ENCODE measurements at regions not wholly inside any gene's neighbourhood (a gene's known extent, or its start where the extent isn't known, plus 50 kb on each side); places are given as distances from the start of the nearest gene placed in this dataset.

GRCh38 chrX:42460706-42461105, 317.3 kb downstream of the PPP1R2C start:
- no peaks in the 10 kb centered on the region for H3K9me3 ChIP-seq (ENCODE audit: insufficient read depth, low read depth, low read length)

GRCh38 chrX:42459735-42460134, 318.2 kb downstream of the PPP1R2C start:
- Histone ChIP-seq H4K20me1 (ENCODE audit: insufficient read depth, low read length, poor library complexity, severe bottlenecking) (no peaks in the 10 kb centered on the region), H3K9me3 (ENCODE audit: insufficient read depth, low read depth, low read length) (no peaks in the 10 kb centered on the region), H3K4me3 (ENCODE audit: low read length, poor library complexity, severe bottlenecking) (no peak overlapping the region), H3K79me2 (ENCODE audit: insufficient read depth, low read length) (no peaks in the 10 kb centered on the region), H3K4me2 (ENCODE audit: low read depth, low read length, poor library complexity, severe bottlenecking) (no peak overlapping the region), H3F3A (ENCODE audit: low read depth) (no peaks in the 10 kb centered on the region), H3K9me2 (replicated peaks; ENCODE audit: low read depth, low read length) (no peaks in the 10 kb centered on the region), H3K9ac (ENCODE audit: low read depth, low read length, poor library complexity, severe bottlenecking) (no peak overlapping the region), H3K4me1 (ENCODE audit: insufficient read depth, low read length, poor library complexity, severe bottlenecking) (no peaks in the 10 kb centered on the region), H3K36me3 (ENCODE audit: insufficient read depth, low read length) (no peaks in the 10 kb centered on the region), H3K27me3 (ENCODE audit: insufficient read depth, low read length, poor library complexity, severe bottlenecking) (no peaks in the 10 kb centered on the region), H2AFZ (ENCODE audit: low read length) (no peak overlapping the region)
- TF ChIP-seq CTCF (conservative IDR thresholded peaks at IDR 0.05; ENCODE audit: low read length) (no peak), EZH2phosphoT487 (IDR thresholded peaks at IDR 0.05; ENCODE audit: borderline replicate concordance) (no peak)

More at GRCh38 chrX:42460706-42461105, 317.3 kb downstream of the PPP1R2C start:
- Histone ChIP-seq H3K9me2 (replicated peaks; ENCODE audit: low read depth, low read length) (no peaks in the 10 kb centered on the region), H3K4me2 (ENCODE audit: low read depth, low read length, poor library complexity, severe bottlenecking) (no peak overlapping the region), H3K36me3 (ENCODE audit: insufficient read depth, low read length) (no peaks in the 10 kb centered on the region), H4K20me1 (ENCODE audit: insufficient read depth, low read length, poor library complexity, severe bottlenecking) (no peaks in the 10 kb centered on the region), H3K79me2 (ENCODE audit: insufficient read depth, low read length) (no peaks in the 10 kb centered on the region), H3K4me1 (ENCODE audit: insufficient read depth, low read length, poor library complexity, severe bottlenecking) (no peaks in the 10 kb centered on the region), H2AFZ (ENCODE audit: low read length) (no peak overlapping the region), H3K4me3 (ENCODE audit: low read length, poor library complexity, severe bottlenecking) (no peak overlapping the region), H3K9ac (ENCODE audit: low read depth, low read length, poor library complexity, severe bottlenecking) (no peak overlapping the region), H3F3A (ENCODE audit: low read depth) (no peaks in the 10 kb centered on the region), H3K27me3 (ENCODE audit: insufficient read depth, low read length, poor library complexity, severe bottlenecking) (no peaks in the 10 kb centered on the region)
- TF ChIP-seq EZH2phosphoT487 (IDR thresholded peaks at IDR 0.05; ENCODE audit: borderline replicate concordance) (no peak), CTCF (conservative IDR thresholded peaks at IDR 0.05; ENCODE audit: low read length) (no peak)

GRCh38 chrX:42456176-42456700, 321.7 kb downstream of the PPP1R2C start:
- H3K4me2 ChIP-seq (ENCODE audit: low read depth, low read length, poor library complexity, severe bottlenecking), result no peak overlapping the region
- H2AFZ ChIP-seq (ENCODE audit: low read length), result no peak overlapping the region
- no peaks in the 10 kb centered on the region for H3K9me3 ChIP-seq (ENCODE audit: insufficient read depth, low read depth, low read length)
- no peaks in the 10 kb centered on the region for H4K20me1 ChIP-seq (ENCODE audit: insufficient read depth, low read length, poor library complexity, severe bottlenecking)
- H3K27me3 ChIP-seq (ENCODE audit: insufficient read depth, low read length, poor library complexity, severe bottlenecking), result no peaks in the 10 kb centered on the region
- H3F3A ChIP-seq (ENCODE audit: low read depth), result no peaks in the 10 kb centered on the region
- TF ChIP-seq EZH2phosphoT487 (IDR thresholded peaks at IDR 0.05; ENCODE audit: borderline replicate concordance), result no peak
- no peak for TF ChIP-seq CTCF (conservative IDR thresholded peaks at IDR 0.05; ENCODE audit: low read length)
- no peaks in the 10 kb centered on the region for H3K4me1 ChIP-seq (ENCODE audit: insufficient read depth, low read length, poor library complexity, severe bottlenecking)
- H3K4me3 ChIP-seq (ENCODE audit: low read length, poor library complexity, severe bottlenecking), result no peak overlapping the region
- no peaks in the 10 kb centered on the region for H3K9me2 ChIP-seq (replicated peaks; ENCODE audit: low read depth, low read length)
- no peaks in the 10 kb centered on the region for H3K36me3 ChIP-seq (ENCODE audit: insufficient read depth, low read length)
- H3K9ac ChIP-seq (ENCODE audit: low read depth, low read length, poor library complexity, severe bottlenecking), result no peak overlapping the region
- H3K79me2 ChIP-seq (ENCODE audit: insufficient read depth, low read length), result no peaks in the 10 kb centered on the region

Measured in Loucy (cell line).